Hematopoietic multipotent progenitor cell treated with erythropoietin and hydrocortisone succinate and interleukin-3 and kit ligand, for 4 days (in vitro differentiated cells): ENCODE measurements at regions not wholly inside any gene's neighbourhood (a gene's known extent, or its start where the extent isn't known, plus 50 kb on each side); places are given as distances from the start of the nearest gene placed in this dataset.
"Not testable (repeated sequence)": the region's sequence is repeated elsewhere in the genome, so short reads cannot be mapped to it uniquely, and the experiment has no call there.

Experiments
- DNase-seq: peaks from one replicate; pipeline ENCODE4 v3.0.0-alpha.2; 2015

GRCh38 chr11:34793666-34794065 is 122.5 kb downstream of the APIP start:
- DNase-seq = no peak

GRCh38 chr11:34792814-34793258 is 123.3 kb downstream of the APIP start:
- DNase-seq = no peak

- peak; percentile 66 for DNase-seq
These were observed 124.2 kb downstream of the APIP start for GRCh38 chr11:34791780-34792542.

DNA sequence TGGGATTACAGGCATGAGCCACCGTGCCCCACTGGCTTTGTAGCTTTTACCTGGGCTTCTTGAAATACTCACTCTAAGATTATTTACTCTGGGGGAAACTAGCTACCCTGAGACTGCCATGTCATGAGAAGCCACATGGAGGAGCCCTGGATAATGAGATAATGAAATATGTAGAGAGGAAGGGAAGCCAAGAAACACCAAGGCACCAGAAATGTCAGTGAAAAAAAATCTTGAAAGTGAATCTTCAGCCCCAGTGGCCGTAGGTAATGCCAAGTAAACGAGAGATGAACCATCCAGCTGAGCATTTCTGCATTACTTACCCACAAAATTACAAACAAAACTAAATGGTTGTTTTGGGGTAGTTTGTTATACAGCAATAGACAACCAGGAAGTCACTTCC is 125.6 kb downstream of the APIP start:
- peak; percentile 56 for DNase-seq

- DNase-seq = no peak
These were observed 126.9 kb downstream of the APIP start for GRCh38 chr11:34789196-34789834.

DNA sequence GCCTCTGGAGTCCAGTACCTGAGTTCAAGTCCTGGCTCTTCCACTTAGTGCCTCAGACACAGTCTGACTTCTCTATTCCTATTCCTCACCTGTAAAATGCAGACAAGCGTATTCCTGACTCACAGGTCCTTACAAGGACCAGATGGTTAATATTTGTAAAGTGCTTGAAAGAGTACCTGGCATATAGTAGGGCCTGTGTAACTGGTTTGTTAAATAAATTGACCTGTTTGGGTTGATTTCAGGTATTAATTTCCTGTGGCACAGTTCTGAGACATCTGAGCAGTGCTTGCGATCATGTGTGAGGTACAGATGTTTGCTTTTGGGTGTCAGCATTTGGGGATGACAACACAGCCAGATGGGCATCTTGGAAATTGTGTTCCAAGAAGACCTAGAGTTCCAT is 127.5 kb downstream of the APIP start:
- no peak for DNase-seq

DNA sequence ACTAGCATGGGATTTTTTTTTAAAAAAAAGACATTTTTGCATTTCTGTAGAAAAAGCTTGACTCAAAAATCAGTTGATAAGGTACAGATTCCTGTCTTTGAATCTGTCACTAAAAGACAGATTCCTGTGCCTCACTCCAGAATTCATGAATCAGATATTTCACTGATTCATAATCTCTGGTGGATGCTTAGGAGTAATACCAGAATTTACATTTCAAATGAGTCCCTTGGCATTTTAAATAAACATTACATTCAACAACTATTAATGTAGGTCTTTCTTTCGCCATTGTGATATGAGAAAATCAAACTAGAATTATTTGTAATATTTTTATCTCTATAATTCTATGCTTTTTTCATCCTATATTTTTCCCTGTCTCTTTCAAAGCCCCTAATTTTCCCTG is 128.3 kb downstream of the APIP start:
- DNase-seq = no peak

- no peak for DNase-seq
These were observed 128.8 kb downstream of the APIP start for GRCh38 chr11:34787348-34787747.

- no peak for DNase-seq
These were observed 131.8 kb downstream of the APIP start for GRCh38 chr11:34784318-34784841.

GRCh38 chr11:34783816-34784317 is 132.3 kb downstream of the APIP start:
- DNase-seq = no peak

GRCh38 chr11:34781826-34782225 is 134.4 kb downstream of the APIP start:
- not testable (repeated sequence) for DNase-seq

DNA sequence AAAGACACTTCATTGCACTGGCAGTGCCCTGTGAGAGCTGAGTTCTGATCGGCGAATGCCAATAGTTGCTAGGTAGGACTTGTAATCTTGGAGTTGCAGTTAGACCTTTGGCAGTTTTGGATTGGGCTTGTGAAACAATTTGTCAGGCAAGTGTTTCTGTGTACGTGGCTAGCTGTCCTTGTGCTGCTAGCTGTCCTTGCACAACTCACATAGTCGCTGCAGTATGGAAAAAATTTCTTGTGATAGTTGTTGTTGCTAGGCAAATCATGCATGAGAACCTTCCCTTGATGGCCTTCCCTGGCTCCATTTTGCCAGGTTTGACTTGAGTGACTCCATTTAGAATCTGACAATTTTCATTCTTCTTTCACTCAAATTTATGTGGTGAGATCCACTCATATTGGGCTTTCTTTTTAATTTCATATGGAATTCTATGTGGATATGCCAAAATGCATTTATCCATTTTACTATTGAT is 140.7 kb downstream of the APIP start:
- DNase-seq = no peak

GRCh38 chr11:34774604-34775003 is 141.6 kb downstream of the APIP start:
- no peak for DNase-seq

DNA sequence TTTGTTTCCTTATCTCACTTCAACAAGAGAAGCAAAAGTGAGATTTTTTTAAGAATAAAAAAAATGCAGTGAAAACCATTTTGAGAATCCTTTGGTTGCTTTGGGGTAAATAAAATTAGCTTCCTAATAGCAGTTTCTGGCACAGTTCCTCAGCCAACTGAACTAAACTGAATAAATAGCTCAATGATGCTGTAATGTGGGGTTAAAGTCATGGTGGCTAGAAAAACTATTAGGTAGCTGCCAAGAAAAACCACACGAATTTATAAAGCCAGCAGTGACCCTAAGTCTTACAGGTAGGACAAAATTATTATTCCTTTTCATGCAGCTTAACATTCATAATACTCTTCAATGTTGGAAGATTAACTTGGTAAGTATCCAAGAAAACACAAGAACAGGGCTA is 142.4 kb downstream of the APIP start:
- DNase-seq = no peak

DNA sequence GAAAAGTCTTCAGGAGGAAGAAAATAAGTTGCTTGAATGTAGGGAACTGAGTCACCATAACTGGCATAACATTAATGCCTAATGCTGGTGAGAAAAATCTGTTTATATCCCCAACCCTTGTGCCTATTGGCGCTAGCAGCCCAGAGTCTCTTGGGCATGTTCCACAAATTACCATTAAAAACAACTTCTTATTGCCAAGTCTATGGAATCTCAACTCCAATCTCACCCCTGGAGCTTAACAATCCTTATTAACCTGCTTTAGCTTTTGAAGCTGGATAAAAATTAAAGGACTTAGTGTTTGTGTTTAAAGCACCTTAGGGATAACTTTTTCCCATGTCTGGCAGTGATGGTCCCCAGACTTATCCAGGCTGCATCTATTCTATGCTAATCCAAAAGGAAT is 143.0 kb downstream of the APIP start:
- no peak for DNase-seq

GRCh38 chr11:34770111-34770510 is 146.1 kb downstream of the APIP start:
- no peak for DNase-seq

GRCh38 chr11:34769224-34769623 is 147.0 kb downstream of the APIP start:
- no peak for DNase-seq

DNA sequence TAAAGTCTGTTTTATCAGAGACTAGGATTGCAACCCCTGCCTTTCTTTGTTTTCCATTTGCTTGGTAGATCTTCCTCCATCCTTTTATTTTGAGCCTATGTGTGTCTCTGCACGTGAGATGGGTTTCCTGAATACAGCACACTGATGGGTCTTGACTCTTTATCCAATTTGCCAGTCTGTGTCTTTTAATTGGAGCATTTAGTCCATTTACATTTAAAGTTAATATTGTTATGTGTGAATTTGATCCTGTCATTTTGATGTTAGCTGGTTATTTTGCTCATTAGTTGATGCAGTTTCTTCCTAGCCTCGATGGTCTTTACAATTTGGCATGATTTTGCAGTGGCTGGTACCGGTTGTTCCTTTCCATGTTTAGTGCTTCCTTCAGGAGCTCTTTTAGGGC is 141.7 kb downstream of the EHF start:
- DNase-seq = not testable (repeated sequence)

DNA sequence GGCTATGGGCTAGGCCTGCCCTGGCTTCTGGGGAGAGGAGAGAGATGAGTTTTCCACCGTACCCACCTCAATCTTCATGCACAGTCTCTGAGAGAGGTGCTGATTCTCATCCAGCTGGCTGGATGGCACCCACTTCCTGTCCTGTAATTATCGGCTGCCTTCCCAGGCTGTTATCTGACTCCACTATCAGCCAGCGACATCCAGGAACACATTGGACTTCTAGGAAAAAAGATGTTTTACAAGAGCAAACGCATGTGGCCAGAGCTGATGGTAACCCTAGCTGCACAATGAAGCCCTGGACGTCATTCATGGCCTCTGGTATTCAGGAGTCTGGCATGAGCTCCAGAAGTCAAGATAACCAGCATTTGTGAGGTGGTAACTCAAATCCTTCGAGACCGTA is 137.4 kb downstream of the EHF start:
- no peak for DNase-seq

- no peak for DNase-seq
These were observed 136.1 kb downstream of the EHF start for GRCh38 chr11:34757026-34757451.

DNA sequence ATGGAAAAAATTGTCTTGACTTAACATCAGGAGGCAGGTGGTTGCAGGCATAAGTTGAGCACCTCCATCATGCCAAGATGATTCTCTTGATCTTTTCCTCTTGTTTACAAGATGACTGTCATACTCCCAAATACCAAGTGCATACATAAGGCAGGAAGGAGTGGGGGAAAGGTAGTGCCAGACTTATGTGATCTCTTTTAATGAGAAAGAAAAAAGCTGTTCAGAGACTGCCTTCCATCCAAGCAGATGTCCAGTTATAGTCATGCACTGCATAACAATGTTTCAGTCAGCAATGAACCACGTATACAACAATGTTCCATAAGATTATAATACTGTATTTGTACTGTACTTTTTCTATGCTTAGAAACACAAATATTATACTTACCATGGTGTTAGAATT is 135.7 kb downstream of the EHF start:
- DNase-seq = no peak

- DNase-seq = no peak
These were observed 134.8 kb downstream of the EHF start for GRCh38 chr11:34755671-34756070.

- DNase-seq = peak; percentile 12
These were observed 133.4 kb downstream of the EHF start for GRCh38 chr11:34754171-34754823.
